ENCODE measurements at regions not wholly inside any gene's neighbourhood (a gene's known extent, or its start where the extent isn't known, plus 50 kb on each side); places are given as distances from the start of the nearest gene placed in this dataset.

- in situ Hi-C loops (cut with MboI; ENCODE audit: low sequenced_read_pairs, unreplicated experiment), result no loop called here
- no peak for TF ChIP-seq CTCF (IDR thresholded peaks at IDR 0.05; ENCODE audit: borderline replicate concordance, control extremely low read depth, extremely low read depth, insufficient read depth, missing control alignments)
- DNase-seq (ENCODE audit: low spot score), result no peak
Measured at GRCh38 chr15:95162069-95162468, 930.7 kb downstream of the MCTP2 start.

- no peak for DNase-seq (ENCODE audit: low spot score)
- TF ChIP-seq CTCF (IDR thresholded peaks at IDR 0.05; ENCODE audit: borderline replicate concordance, control extremely low read depth, extremely low read depth, insufficient read depth, missing control alignments), result no peak
- in situ Hi-C loops (cut with MboI; ENCODE audit: low sequenced_read_pairs, unreplicated experiment), result no loop called here
Measured at GRCh38 chr15:95162531-95162930, 931.2 kb downstream of the MCTP2 start.

GRCh38 chr15:95162967-95163531 lies 931.7 kb downstream of the MCTP2 start:
- DNase-seq (ENCODE audit: low spot score), result no peak

GRCh38 chr15:95168152-95168551 lies 936.8 kb downstream of the MCTP2 start:
- TF ChIP-seq CTCF (IDR thresholded peaks at IDR 0.05; ENCODE audit: borderline replicate concordance, control extremely low read depth, extremely low read depth, insufficient read depth, missing control alignments), result no peak
- in situ Hi-C loops (cut with MboI; ENCODE audit: low sequenced_read_pairs, unreplicated experiment), result no loop called here
- DNase-seq (ENCODE audit: low spot score), result no peak

More at GRCh38 chr15:95162967-95163531, 931.7 kb downstream of the MCTP2 start:
- in situ Hi-C loops (cut with MboI; ENCODE audit: low sequenced_read_pairs, unreplicated experiment), result no loop called here
- TF ChIP-seq CTCF (IDR thresholded peaks at IDR 0.05; ENCODE audit: borderline replicate concordance, control extremely low read depth, extremely low read depth, insufficient read depth, missing control alignments), result no peak

- DNase-seq (ENCODE audit: low spot score), result no peak
- in situ Hi-C loops (cut with MboI; ENCODE audit: low sequenced_read_pairs, unreplicated experiment), result no loop called here
Measured at GRCh38 chr15:95168951-95169431, 937.6 kb downstream of the MCTP2 start.

More at GRCh38 chr15:95168951-95169431, 937.6 kb downstream of the MCTP2 start:
- TF ChIP-seq CTCF (IDR thresholded peaks at IDR 0.05; ENCODE audit: borderline replicate concordance, control extremely low read depth, extremely low read depth, insufficient read depth, missing control alignments), result no peak
